ENCODE measurements at regions not wholly inside any gene's neighbourhood (a gene's known extent, or its start where the extent isn't known, plus 50 kb on each side); places are given as distances from the start of the nearest gene placed in this dataset.

DNA sequence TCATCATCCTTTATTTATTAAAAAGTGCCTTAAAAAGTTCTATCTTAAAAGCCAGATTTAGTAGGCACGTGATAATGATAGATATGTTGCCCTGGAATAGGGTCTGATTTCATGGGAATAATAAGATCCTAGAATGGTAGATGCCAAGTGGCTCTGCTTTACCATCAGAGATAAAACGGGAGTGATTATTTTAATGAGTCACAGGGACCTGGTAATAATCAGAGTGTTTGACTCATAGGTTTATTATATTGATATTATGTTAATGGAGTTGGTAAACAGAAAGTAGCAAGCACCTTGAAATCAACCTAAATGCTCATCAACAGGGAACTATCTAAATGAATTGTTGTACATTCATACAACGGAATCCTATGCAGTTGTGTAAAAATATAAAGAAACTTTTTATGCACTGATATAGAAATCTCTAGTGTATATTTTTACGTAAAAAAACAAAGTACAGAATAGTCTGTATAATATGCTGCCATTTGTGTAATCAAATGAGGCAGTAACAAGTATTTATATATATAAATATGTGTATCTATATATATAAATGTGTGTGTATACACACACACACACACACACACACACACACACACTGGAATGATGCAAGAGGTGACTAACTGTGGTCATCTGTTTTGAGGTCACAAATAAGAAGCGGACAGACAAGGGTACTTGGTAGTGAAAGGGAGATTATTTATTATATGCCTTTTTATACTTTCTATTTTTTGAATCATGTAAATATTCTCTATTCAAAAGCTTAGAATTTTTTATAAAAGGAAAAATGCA lies 78.6 kb upstream of the DYNC1I1 start:
- Histone ChIP-seq H3K36me3 (ENCODE audit: insufficient read depth, low read length) (no peaks in the 10 kb centered on the region), H3K9me3 (ENCODE audit: insufficient read depth, low read length, severe bottlenecking) (no peaks in the 10 kb centered on the region), H3K27ac (ENCODE audit: low read length) (no peak overlapping the region), H3K4me1 (ENCODE audit: insufficient read depth, low read length) (peaks cover 10% of the 10 kb centered on the region; the same call in 1 of the 2 replicates), H2AFZ (ENCODE audit: low read depth, low read length) (no peak overlapping the region), H3K79me2 (ENCODE audit: insufficient read depth, low read length) (no peaks in the 10 kb centered on the region), H3K27me3 (ENCODE audit: insufficient read depth, low read length, poor library complexity) (peaks cover 17% of the 10 kb centered on the region), H4K20me1 (ENCODE audit: insufficient read depth, low read length) (no peaks in the 10 kb centered on the region), H3K9ac (ENCODE audit: low read depth, low read length) (no peak overlapping the region), H3K4me2 (ENCODE audit: insufficient read depth, low read length) (no peak overlapping the region), H3K4me3 (ENCODE audit: low read depth in 1 of 2, low read length in 2 of 2) (no peak overlapping the region)
- ATAC-seq (ENCODE audit: insufficient read depth, low read depth) (no peak), DNase-seq (no peak)
- TF ChIP-seq EZH2 (IDR thresholded peaks at IDR 0.05; ENCODE audit: borderline replicate concordance, low read depth, low read length, severe bottlenecking): no peak
- TF ChIP-seq, protein P1, sequence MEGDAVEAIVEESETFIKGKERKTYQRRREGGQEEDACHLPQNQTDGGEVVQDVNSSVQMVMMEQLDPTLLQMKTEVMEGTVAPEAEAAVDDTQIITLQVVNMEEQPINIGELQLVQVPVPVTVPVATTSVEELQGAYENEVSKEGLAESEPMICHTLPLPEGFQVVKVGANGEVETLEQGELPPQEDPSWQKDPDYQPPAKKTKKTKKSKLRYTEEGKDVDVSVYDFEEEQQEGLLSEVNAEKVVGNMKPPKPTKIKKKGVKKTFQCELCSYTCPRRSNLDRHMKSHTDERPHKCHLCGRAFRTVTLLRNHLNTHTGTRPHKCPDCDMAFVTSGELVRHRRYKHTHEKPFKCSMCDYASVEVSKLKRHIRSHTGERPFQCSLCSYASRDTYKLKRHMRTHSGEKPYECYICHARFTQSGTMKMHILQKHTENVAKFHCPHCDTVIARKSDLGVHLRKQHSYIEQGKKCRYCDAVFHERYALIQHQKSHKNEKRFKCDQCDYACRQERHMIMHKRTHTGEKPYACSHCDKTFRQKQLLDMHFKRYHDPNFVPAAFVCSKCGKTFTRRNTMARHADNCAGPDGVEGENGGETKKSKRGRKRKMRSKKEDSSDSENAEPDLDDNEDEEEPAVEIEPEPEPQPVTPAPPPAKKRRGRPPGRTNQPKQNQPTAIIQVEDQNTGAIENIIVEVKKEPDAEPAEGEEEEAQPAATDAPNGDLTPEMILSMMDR (IDR thresholded peaks at IDR 0.05; ENCODE audit: borderline replicate concordance, extremely low read depth, low read length, poor library complexity, severe bottlenecking): no peak

DNA sequence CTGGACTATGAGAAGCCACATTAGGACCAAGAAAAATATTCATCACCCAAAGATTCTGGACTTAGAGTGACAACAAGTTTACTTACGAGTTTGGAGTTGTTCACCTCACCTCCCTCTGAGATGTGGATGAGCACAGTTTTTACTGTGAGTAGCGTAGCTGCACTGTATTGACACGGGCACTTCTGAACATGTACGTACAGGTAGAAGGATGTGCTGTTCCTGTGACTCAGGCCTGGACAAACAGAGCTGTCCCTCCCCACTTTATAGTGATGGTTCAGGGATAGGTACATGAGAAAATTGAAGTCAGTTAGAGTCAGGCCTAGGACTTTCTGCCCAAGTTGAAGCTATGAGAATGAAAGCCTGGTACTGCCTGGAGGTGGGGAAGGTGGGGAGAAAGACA lies 80.9 kb upstream of the DYNC1I1 start:
- DNase-seq (no peak), ATAC-seq (ENCODE audit: insufficient read depth, low read depth) (no peak)
- Histone ChIP-seq H3K27ac (ENCODE audit: low read length) (no peak overlapping the region), H3K27me3 (ENCODE audit: insufficient read depth, low read length, poor library complexity) (peaks cover 13% of the 10 kb centered on the region), H3K79me2 (ENCODE audit: insufficient read depth, low read length) (no peaks in the 10 kb centered on the region), H3K9me3 (ENCODE audit: insufficient read depth, low read length, severe bottlenecking) (no peaks in the 10 kb centered on the region), H3K36me3 (ENCODE audit: insufficient read depth, low read length) (no peaks in the 10 kb centered on the region), H4K20me1 (ENCODE audit: insufficient read depth, low read length) (no peaks in the 10 kb centered on the region), H3K4me2 (ENCODE audit: insufficient read depth, low read length) (no peak overlapping the region), H2AFZ (ENCODE audit: low read depth, low read length) (0 out of 2 replicates have a peak overlapping the region, but pooled peaks have one; percentile 20), H3K9ac (ENCODE audit: low read depth, low read length) (no peak overlapping the region), H3K4me1 (ENCODE audit: insufficient read depth, low read length) (peaks cover 10% of the 10 kb centered on the region; the same call in 1 of the 2 replicates), H3K4me3 (ENCODE audit: low read depth in 1 of 2, low read length in 2 of 2) (no peak overlapping the region)
- TF ChIP-seq, protein P1 (IDR thresholded peaks at IDR 0.05; ENCODE audit: borderline replicate concordance, extremely low read depth, low read length, poor library complexity, severe bottlenecking): no peak
- no peak for TF ChIP-seq EZH2 (IDR thresholded peaks at IDR 0.05; ENCODE audit: borderline replicate concordance, low read depth, low read length, severe bottlenecking)

DNA sequence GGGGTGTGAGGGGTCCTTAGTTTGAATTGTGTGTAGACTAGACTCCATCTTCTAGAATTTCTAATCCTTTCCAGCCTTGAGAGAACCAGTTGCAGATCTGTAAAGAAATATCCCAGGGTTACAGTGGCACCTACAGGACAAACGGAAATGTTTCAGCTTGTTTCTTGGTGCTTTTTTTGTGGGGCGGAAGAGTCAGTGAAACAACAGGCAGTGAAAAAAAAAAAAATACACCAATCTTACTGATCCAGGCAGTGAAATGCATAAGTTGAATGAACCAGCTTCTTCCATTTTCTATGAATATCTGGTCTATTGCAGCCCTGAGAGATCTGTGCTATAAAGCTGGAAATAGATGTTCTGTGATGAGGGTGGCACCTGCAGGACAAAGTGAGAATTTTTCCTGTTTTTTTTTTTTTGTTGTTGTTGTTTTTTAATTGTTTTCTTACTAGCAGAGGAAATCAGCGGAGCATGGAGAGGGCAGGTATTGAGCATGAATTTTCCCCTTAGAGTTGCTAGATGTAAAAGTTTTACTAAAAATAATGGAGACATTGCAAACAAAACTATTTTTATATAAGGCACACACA lies 81.9 kb upstream of the DYNC1I1 start:
- H3K79me2 ChIP-seq (ENCODE audit: insufficient read depth, low read length): no peaks in the 10 kb centered on the region
- TF ChIP-seq, protein P1 (IDR thresholded peaks at IDR 0.05; ENCODE audit: borderline replicate concordance, extremely low read depth, low read length, poor library complexity, severe bottlenecking): peak; percentile 56
- no peak for TF ChIP-seq EZH2 (IDR thresholded peaks at IDR 0.05; ENCODE audit: borderline replicate concordance, low read depth, low read length, severe bottlenecking)
- peak; percentile 32 for DNase-seq
- H3K4me2 ChIP-seq (ENCODE audit: insufficient read depth, low read length): peak overlapping the region; percentile 57
- H4K20me1 ChIP-seq (ENCODE audit: insufficient read depth, low read length): no peaks in the 10 kb centered on the region
- H3K9me3 ChIP-seq (ENCODE audit: insufficient read depth, low read length, severe bottlenecking): no peaks in the 10 kb centered on the region
- H3K27ac ChIP-seq (ENCODE audit: low read length): no peak overlapping the region
- H3K27me3 ChIP-seq (ENCODE audit: insufficient read depth, low read length, poor library complexity): peaks cover 7% of the 10 kb centered on the region
- no peak overlapping the region for H3K9ac ChIP-seq (ENCODE audit: low read depth, low read length)
- peak overlapping the region in 1 of 2 experiments; percentile 38; a peak in 1 of 4 replicates for H3K4me3 ChIP-seq (ENCODE audit: low read depth in 1 of 2, low read length in 2 of 2)
- no peaks in the 10 kb centered on the region for H3K36me3 ChIP-seq (ENCODE audit: insufficient read depth, low read length)
- peak overlapping the region; percentile 63 for H2AFZ ChIP-seq (ENCODE audit: low read depth, low read length)
- ATAC-seq (ENCODE audit: insufficient read depth, low read depth): peak; percentile 87
- peaks cover 10% of the 10 kb centered on the region; the same call in 1 of the 2 replicates for H3K4me1 ChIP-seq (ENCODE audit: insufficient read depth, low read length)
